HepG2 (cell line): ENCODE measurements at regions not wholly inside any gene's neighbourhood (a gene's known extent, or its start where the extent isn't known, plus 50 kb on each side); places are given as distances from the start of the nearest gene placed in this dataset.

Experiments used
- ATAC-seq: fragments of 200-7000 bp; cut with Tn5 transposase; 3 replicates; pipeline ENCODE4 v1.9.1; 2020; ENCODE audit warnings: mild to moderate bottlenecking, moderate library complexity
- BruUV-seq: library from RNA; stranded (reverse); fragments of 400-500 nt; replicated peaks from 2 replicates; lab custom pipeline; 2021; lab: Mats Ljungman, UMichigan
- CTCF ChIA-PET: fragments of 300-600 bp; formaldehyde crosslinking; extraction: SDS; loops from one replicate; lab custom pipeline; 2021; ENCODE audit warnings: low total read pairs, inconsistent platforms, low intra/inter-chr PET ratio; lab: Yijun Ruan, JAX
- POLR2A ChIA-PET: fragments of 350-600 bp; sonication (Branson Sonifier 250); formaldehyde crosslinking; loops from one replicate; lab custom pipeline; 2020; ENCODE audit warnings: antibody characterized with exemption, inconsistent platforms; lab: Yijun Ruan, JAX
- DNase-seq: peaks from one replicate; pipeline ENCODE4 v3.0.0-alpha.2; 2015; ENCODE audit warnings: low spot score
- FAIRE-seq: peaks from 3 replicates; lab custom pipeline; 2011; peaks lifted over from hg19 to GRCh38; lab: Jason Lieb, UNC
- H2AFZ ChIP-seq: one replicate; pipeline ENCODE4 v1.6.1; 2011; ENCODE audit warnings: low read length, inconsistent platforms
- H3K27ac ChIP-seq: fragments of 300-600 bp; 3 replicates; pipeline ENCODE4 v1.8.0; 2011; ENCODE audit warnings: mixed run types, mild to moderate bottlenecking, mixed read lengths, low read length, inconsistent platforms; ENCODE audit not compliant: insufficient read depth; ENCODE audit errors: extremely low read length
- H3K27me3 ChIP-seq, 2 experiments: fragments of 200-600 bp in 1 of 2; 2 replicates in 1 of 2; 3 replicates in 1 of 2; pipeline versions ENCODE4 v1.6.0 to v1.8.0; 2011; ENCODE audit warnings: low read length in 2 of 2, mild to moderate bottlenecking in 2 of 2, moderate library complexity in 2 of 2, inconsistent platforms in 1 of 2; ENCODE audit not compliant: insufficient read depth in 2 of 2, control insufficient read depth in 1 of 2
- H3K36me3 ChIP-seq, 2 experiments: fragments of 200-600 bp in 1 of 2; replicated peaks in 1 of 2; 2 replicates in 1 of 2; 3 replicates in 1 of 2; pipeline versions ENCODE4 v1.5.1 to v1.8.0; 2011; ENCODE audit warnings: low read length in 2 of 2, inconsistent platforms in 1 of 2; ENCODE audit not compliant: insufficient read depth in 2 of 2, control insufficient read depth in 1 of 2
- H3K4me1 ChIP-seq: 2 replicates; pipeline ENCODE4 v1.5.1; 2012; ENCODE audit warnings: low read length, inconsistent platforms; ENCODE audit not compliant: insufficient read depth
- H3K4me2 ChIP-seq: 2 replicates; pipeline ENCODE4 v1.6.0; 2011; ENCODE audit warnings: low read depth, low read length, inconsistent platforms
- H3K4me3 ChIP-seq, 3 experiments: fragments of 200-600 bp in 1 of 3; sonication (generic), shearing (Covaris generic) in 1 of 3; replicated peaks in 1 of 3; 2 replicates each; pipeline ENCODE4 v1.5.1; 2011 to 2016; ENCODE audit warnings: low read length in 3 of 3, inconsistent platforms in 2 of 3, low read depth in 2 of 3, mild to moderate bottlenecking in 2 of 3, control low read depth in 1 of 3, mixed read lengths in 1 of 3; ENCODE audit not compliant: insufficient read depth in 1 of 3
- H3K79me2 ChIP-seq: one replicate; pipeline ENCODE4 v1.6.1; 2011; ENCODE audit warnings: low read length, inconsistent platforms; ENCODE audit not compliant: insufficient read depth
- H3K9ac ChIP-seq: 2 replicates; pipeline ENCODE4 v1.6.0; 2011; ENCODE audit warnings: mild to moderate bottlenecking, low read depth, low read length, inconsistent platforms; ENCODE audit not compliant: insufficient read depth
- H3K9me3 ChIP-seq: 2 replicates; pipeline ENCODE4 v1.5.1; 2012; ENCODE audit warnings: mild to moderate bottlenecking, low read length
- H4K20me1 ChIP-seq: 2 replicates; pipeline ENCODE4 v1.6.0; 2011; ENCODE audit warnings: inconsistent platforms, mild to moderate bottlenecking, low read length, moderate library complexity; ENCODE audit not compliant: insufficient read depth
- GTF3A ChIP-seq: sonication (generic); formaldehyde crosslinking; conservative IDR thresholded peaks from 2 replicates; pipeline ENCODE4 v1.4.0; 2020; ENCODE audit warnings: mild to moderate bottlenecking, missing genetic modification reagents
- HMG20B ChIP-seq: conservative IDR thresholded peaks from 2 replicates; pipeline ENCODE4 v1.6.1; 2016; ENCODE audit warnings: missing genetic modification reagents, missing compliant biosample characterization
- REL ChIP-seq: sonication (generic); formaldehyde crosslinking; conservative IDR thresholded peaks from 2 replicates; pipeline ENCODE4 v1.8.0; 2022; ENCODE audit warnings: mild to moderate bottlenecking, missing genetic modification reagents, moderate library complexity
- SAP130 ChIP-seq: IDR thresholded peaks from 2 replicates; pipeline ENCODE4 v1.6.1; 2016; ENCODE audit warnings: low read depth
- ZNF280D ChIP-seq: sonication (generic); formaldehyde crosslinking; IDR thresholded peaks from 2 replicates; pipeline ENCODE4 v1.5.1; 2020; ENCODE audit warnings: mild to moderate bottlenecking, missing genetic modification reagents
- ZNF446 ChIP-seq: sonication (generic); formaldehyde crosslinking; IDR thresholded peaks from 2 replicates; pipeline ENCODE4 v1.5.0; 2020; ENCODE audit warnings: mild to moderate bottlenecking, missing genetic modification reagents
- ZNF558 ChIP-seq: sonication (generic); formaldehyde crosslinking; IDR thresholded peaks from 2 replicates; pipeline ENCODE4 v1.9.0; 2022; ENCODE audit warnings: mild to moderate bottlenecking, missing genetic modification reagents, borderline replicate concordance
- ZNF788 ChIP-seq: sonication (generic); formaldehyde crosslinking; IDR thresholded peaks from 2 replicates; pipeline ENCODE4 v1.5.0; 2020; ENCODE audit warnings: mild to moderate bottlenecking, missing genetic modification reagents, borderline replicate concordance
- WGBS: methylation state at CpG from one replicate; pipeline ENCODE4 v1.1.6; 2017; ENCODE audit warnings: low lambda C conversion rate; 5-methylcytosine and 5-hydroxymethylcytosine counted together
- in situ Hi-C: cut with HindIII; loops from 2 replicates; pipeline ENCODE4 v1.10.0; 2017; ENCODE audit warnings: low pct_unique_long_range_greater_than_20kb; ENCODE audit not compliant: extremely low pct_ligation_motif_present
- intact Hi-C: fragments of 100-400 bp; cut with micrococcal nuclease; formaldehyde crosslinking; loops from one replicate; pipeline ENCODE4 v1.10.0; 2022; ENCODE audit not compliant: unreplicated experiment

DNA sequence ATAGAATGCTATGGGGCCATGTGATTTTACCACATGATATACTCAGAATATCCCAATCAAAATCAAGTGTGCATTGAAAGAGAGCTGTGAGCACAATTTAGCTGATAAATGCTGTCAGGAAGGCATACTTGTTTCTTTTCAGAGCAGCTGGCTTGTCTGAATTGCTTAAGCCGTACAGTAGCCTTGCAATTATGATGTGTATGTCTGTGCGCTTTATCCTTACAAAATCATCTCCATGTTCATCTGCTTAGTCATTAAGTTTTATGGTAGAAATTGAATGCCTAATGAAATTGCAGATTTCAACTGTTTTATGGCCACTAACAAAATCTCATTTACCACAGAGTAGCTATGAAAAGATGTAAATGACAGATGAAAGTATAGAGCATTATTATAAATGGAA lies 346.0 kb upstream of the DLGAP1 start (continued):
- TF ChIP-seq ZNF788 (no peak), HMG20B (CRISPR knock-in tag) (no peak), ZNF280D (CRISPR knock-in tag) (no peak), ZNF446 (CRISPR knock-in tag) (no peak)

DNA sequence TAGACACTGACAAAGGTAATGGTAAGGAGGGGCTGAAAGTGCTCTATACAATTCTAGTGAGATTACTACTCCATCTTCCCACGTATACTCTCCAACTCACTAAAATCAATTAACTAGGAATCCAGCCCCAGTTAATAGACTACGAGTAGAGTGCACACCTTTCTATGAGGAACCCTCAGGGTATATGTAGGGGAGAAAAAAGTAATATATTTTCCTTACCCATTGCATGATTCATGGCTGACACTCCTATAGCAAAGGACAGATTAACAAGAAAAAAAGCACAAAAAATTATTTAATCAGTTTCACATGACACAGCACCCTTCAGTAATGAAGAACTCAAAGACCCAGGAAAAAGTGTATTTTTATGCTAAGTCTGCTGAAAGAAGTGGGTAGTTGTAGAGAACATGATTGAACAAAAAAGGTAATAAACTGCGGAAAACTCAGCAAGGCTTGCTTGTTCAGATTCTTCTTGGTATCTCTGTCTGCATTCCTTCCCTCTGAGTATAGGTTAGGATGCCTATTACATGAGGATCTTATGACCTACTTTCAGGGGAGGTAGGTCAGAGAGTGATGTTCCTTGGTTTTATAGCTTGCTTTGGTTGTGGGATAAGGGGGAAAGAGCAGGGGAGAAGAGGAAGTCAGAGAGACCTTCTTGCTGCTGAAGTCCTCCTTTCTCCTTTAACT lies 342.0 kb upstream of the DLGAP1 start:
- H3K79me2 ChIP-seq, result no peaks in the 10 kb centered on the region
- no peaks in the 10 kb centered on the region for H3K36me3 ChIP-seq
- WGBS, result 22% methylated on average over 3 of the region's 3 CpGs
- no peak for DNase-seq
- TF ChIP-seq SAP130 (CRISPR knock-in tag) (no peak), REL (CRISPR knock-in tag) (no peak), GTF3A (CRISPR knock-in tag) (no peak), ZNF558 (no peak)
- TF ChIP-seq, all 625 proteins: peak for 0
- ChIA-PET CTCF (no interaction called here), POLR2A (no interaction called here)
- H3K4me2 ChIP-seq, result no peak overlapping the region
- BruUV-seq, result no TSS peak
- H3K9ac ChIP-seq, result no peak overlapping the region
- no peak for FAIRE-seq
- peaks cover 57% of the 10 kb centered on the region for H3K9me3 ChIP-seq
- in situ Hi-C loops, result no loop called here
- H3K27me3 ChIP-seq, result no peaks in the 10 kb centered on the region
- H2AFZ ChIP-seq, result no peak overlapping the region
- H3K27ac ChIP-seq, result no peak overlapping the region
- H3K4me3 ChIP-seq, result no peak overlapping the region
- no peaks in the 10 kb centered on the region for H4K20me1 ChIP-seq
- intact Hi-C loops, result no loop called here
- H3K4me1 ChIP-seq, result no peaks in the 10 kb centered on the region
- no peak for ATAC-seq
